Daoy (cell line): ENCODE measurements at regions not wholly inside any gene's neighbourhood (a gene's known extent, or its start where the extent isn't known, plus 50 kb on each side); places are given as distances from the start of the nearest gene placed in this dataset.
"Not testable (repeated sequence)": the region's sequence is repeated elsewhere in the genome, so short reads cannot be mapped to it uniquely, and the experiment has no call there.

Experiments
- DNase-seq: peaks from one replicate; pipeline ENCODE4 v3.0.0-alpha.2; 2015; ENCODE audit warnings: low read depth

- no peak for DNase-seq
These were observed 54.5 kb downstream of the IRX5 start for GRCh38 chr16:54985156-54985555.

- no peak for DNase-seq
These were observed 55.0 kb downstream of the IRX5 start for GRCh38 chr16:54985668-54986067.

GRCh38 chr16:54986409-54986808 lies 55.7 kb downstream of the IRX5 start:
- no peak for DNase-seq

- DNase-seq: no peak
These were observed 56.4 kb downstream of the IRX5 start for GRCh38 chr16:54987081-54987480.

- no peak for DNase-seq
These were observed 60.9 kb downstream of the IRX5 start for GRCh38 chr16:54991525-54991924.

- not testable (repeated sequence) for DNase-seq
These were observed 61.3 kb downstream of the IRX5 start for GRCh38 chr16:54991946-54992345.

- no peak for DNase-seq
These were observed 62.6 kb downstream of the IRX5 start for GRCh38 chr16:54993106-54993895.

GRCh38 chr16:54996186-54996585 lies 65.5 kb downstream of the IRX5 start:
- no peak for DNase-seq

GRCh38 chr16:54998834-54999233 lies 68.2 kb downstream of the IRX5 start:
- DNase-seq: no peak

- no peak for DNase-seq
These were observed 68.8 kb downstream of the IRX5 start for GRCh38 chr16:54999481-54999880.

GRCh38 chr16:55000595-55000994 lies 69.9 kb downstream of the IRX5 start:
- DNase-seq: peak; percentile 71

GRCh38 chr16:55001931-55002330 lies 71.3 kb downstream of the IRX5 start:
- peak; percentile 35 for DNase-seq

GRCh38 chr16:55002419-55002818 lies 71.8 kb downstream of the IRX5 start:
- DNase-seq: no peak

- no peak for DNase-seq
These were observed 72.6 kb downstream of the IRX5 start for GRCh38 chr16:55003306-55003705.

- DNase-seq: no peak
These were observed 73.3 kb downstream of the IRX5 start for GRCh38 chr16:55003916-55004315.

GRCh38 chr16:55007504-55007903 lies 76.8 kb downstream of the IRX5 start:
- DNase-seq: no peak

- no peak for DNase-seq
These were observed 78.3 kb downstream of the IRX5 start for GRCh38 chr16:55008836-55009510.

- DNase-seq: no peak
These were observed 78.9 kb downstream of the IRX5 start for GRCh38 chr16:55009581-55009980.

- DNase-seq: no peak
These were observed 80.0 kb downstream of the IRX5 start for GRCh38 chr16:55010492-55011160.

GRCh38 chr16:55012362-55012761 lies 81.7 kb downstream of the IRX5 start:
- DNase-seq: no peak

GRCh38 chr16:55012793-55013192 lies 82.1 kb downstream of the IRX5 start:
- no peak for DNase-seq

GRCh38 chr16:55014022-55014421 lies 83.4 kb downstream of the IRX5 start:
- no peak for DNase-seq
